ENCODE measurements at regions not wholly inside any gene's neighbourhood (a gene's known extent, or its start where the extent isn't known, plus 50 kb on each side); places are given as distances from the start of the nearest gene placed in this dataset.

DNA sequence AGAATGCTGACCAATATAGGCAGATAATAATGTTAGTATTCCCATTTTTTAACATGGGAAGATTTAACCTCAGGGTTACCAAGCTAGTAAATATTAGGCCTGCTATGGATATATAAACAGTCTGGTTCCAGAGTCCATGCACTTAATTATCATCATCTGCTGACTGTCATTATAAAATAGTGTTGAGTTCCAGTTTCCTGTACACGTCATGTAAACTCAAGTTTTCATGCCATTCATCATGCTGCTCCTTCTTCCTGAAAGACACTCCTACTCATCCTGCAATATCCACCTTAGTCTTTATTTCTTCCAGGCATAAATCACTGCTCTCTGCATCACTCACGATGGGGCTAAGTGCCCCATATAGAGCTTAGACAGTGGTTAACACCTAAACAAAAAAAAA, 420.8 kb upstream of the SPHKAP start:
- H2AFZ ChIP-seq (ENCODE audit: low read depth, low read length, severe bottlenecking): no peak overlapping the region
- H3F3A ChIP-seq (ENCODE audit: insufficient read depth): no peaks in the 10 kb centered on the region
- H4K20me1 ChIP-seq (ENCODE audit: low read depth, low read length): no peaks in the 10 kb centered on the region
- no peak overlapping the region for H3K9ac ChIP-seq (ENCODE audit: low read length)
- no peaks in the 10 kb centered on the region for H3K36me3 ChIP-seq (ENCODE audit: low read length)
- H3K27me3 ChIP-seq (ENCODE audit: low read length): no peaks in the 10 kb centered on the region
- H3K9me3 ChIP-seq (ENCODE audit: insufficient read depth, low read length): no peaks in the 10 kb centered on the region
- no peak overlapping the region for H3K27ac ChIP-seq (ENCODE audit: low read depth, low read length)
- H3K9me2 ChIP-seq (replicated peaks; ENCODE audit: insufficient read depth, low read length): no peaks in the 10 kb centered on the region
- H3K4me3 ChIP-seq (ENCODE audit: insufficient read depth, low read length, poor library complexity, severe bottlenecking): no peak overlapping the region
- no peak for TF ChIP-seq EZH2phosphoT487 (conservative IDR thresholded peaks at IDR 0.05; ENCODE audit: low read length)
- TF ChIP-seq, protein P1, sequence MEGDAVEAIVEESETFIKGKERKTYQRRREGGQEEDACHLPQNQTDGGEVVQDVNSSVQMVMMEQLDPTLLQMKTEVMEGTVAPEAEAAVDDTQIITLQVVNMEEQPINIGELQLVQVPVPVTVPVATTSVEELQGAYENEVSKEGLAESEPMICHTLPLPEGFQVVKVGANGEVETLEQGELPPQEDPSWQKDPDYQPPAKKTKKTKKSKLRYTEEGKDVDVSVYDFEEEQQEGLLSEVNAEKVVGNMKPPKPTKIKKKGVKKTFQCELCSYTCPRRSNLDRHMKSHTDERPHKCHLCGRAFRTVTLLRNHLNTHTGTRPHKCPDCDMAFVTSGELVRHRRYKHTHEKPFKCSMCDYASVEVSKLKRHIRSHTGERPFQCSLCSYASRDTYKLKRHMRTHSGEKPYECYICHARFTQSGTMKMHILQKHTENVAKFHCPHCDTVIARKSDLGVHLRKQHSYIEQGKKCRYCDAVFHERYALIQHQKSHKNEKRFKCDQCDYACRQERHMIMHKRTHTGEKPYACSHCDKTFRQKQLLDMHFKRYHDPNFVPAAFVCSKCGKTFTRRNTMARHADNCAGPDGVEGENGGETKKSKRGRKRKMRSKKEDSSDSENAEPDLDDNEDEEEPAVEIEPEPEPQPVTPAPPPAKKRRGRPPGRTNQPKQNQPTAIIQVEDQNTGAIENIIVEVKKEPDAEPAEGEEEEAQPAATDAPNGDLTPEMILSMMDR (IDR thresholded peaks at IDR 0.05; ENCODE audit: insufficient read depth, low read length, poor library complexity, severe bottlenecking): no peak
- H3K79me2 ChIP-seq (ENCODE audit: insufficient read depth, low read length): no peaks in the 10 kb centered on the region
- H3K4me2 ChIP-seq (ENCODE audit: low read depth, low read length, poor library complexity, severe bottlenecking): no peak overlapping the region

DNA sequence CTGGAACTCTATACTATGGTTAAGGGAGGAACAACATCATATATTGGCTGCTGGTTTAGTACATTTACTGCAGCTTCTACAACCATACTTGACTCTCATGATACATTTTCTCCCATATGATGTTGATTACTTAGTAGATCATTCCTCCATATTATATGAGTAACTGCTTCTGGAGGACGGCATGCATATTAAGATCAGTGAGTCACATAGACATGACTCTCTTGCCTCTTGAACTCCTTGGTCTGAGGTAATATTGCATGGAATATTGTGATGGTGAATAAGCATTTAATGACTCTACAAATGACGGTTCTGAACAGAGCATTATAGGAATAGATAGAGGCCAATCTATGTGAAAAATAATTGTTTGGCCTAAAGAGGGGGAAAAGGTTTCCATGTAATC, 418.8 kb upstream of the SPHKAP start:
- TF ChIP-seq EZH2phosphoT487 (conservative IDR thresholded peaks at IDR 0.05; ENCODE audit: low read length): no peak
- TF ChIP-seq, protein P1 (IDR thresholded peaks at IDR 0.05; ENCODE audit: insufficient read depth, low read length, poor library complexity, severe bottlenecking): no peak
- no peak overlapping the region for H2AFZ ChIP-seq (ENCODE audit: low read depth, low read length, severe bottlenecking)

DNA sequence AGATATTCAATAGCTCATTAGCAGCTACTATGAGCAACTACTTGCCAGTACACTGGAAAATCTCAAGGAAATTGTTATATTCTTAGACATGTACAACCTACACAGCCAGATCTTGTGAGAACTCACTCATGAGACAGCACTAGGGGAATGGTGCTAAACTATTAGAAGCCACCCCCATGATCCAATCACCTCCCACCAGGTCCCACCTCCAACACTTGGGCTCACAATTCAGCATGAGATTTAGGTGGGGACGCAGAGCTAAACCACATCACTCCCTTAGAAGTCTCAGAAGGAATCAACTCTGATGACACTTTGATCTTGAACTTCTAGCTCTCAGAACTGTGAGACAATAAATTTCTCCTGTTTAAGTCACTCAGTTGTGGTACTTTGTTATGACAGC, 418.3 kb upstream of the SPHKAP start:
- H2AFZ ChIP-seq (ENCODE audit: low read depth, low read length, severe bottlenecking): no peak overlapping the region
- H3F3A ChIP-seq (ENCODE audit: insufficient read depth): no peaks in the 10 kb centered on the region
- no peaks in the 10 kb centered on the region for H3K9me3 ChIP-seq (ENCODE audit: insufficient read depth, low read length)
- no peaks in the 10 kb centered on the region for H3K9me2 ChIP-seq (replicated peaks; ENCODE audit: insufficient read depth, low read length)
- no peak overlapping the region for H3K4me3 ChIP-seq (ENCODE audit: insufficient read depth, low read length, poor library complexity, severe bottlenecking)
- no peak overlapping the region for H3K4me2 ChIP-seq (ENCODE audit: low read depth, low read length, poor library complexity, severe bottlenecking)
- H3K27ac ChIP-seq (ENCODE audit: low read depth, low read length): no peak overlapping the region
- H3K9ac ChIP-seq (ENCODE audit: low read length): no peak overlapping the region
- no peak for TF ChIP-seq EZH2phosphoT487 (conservative IDR thresholded peaks at IDR 0.05; ENCODE audit: low read length)
- TF ChIP-seq, protein P1 (IDR thresholded peaks at IDR 0.05; ENCODE audit: insufficient read depth, low read length, poor library complexity, severe bottlenecking): no peak
- no peaks in the 10 kb centered on the region for H3K79me2 ChIP-seq (ENCODE audit: insufficient read depth, low read length)
- H3K27me3 ChIP-seq (ENCODE audit: low read length): no peaks in the 10 kb centered on the region
- H4K20me1 ChIP-seq (ENCODE audit: low read depth, low read length): no peaks in the 10 kb centered on the region
- no peaks in the 10 kb centered on the region for H3K36me3 ChIP-seq (ENCODE audit: low read length)

More for the DNA sequence above, 418.8 kb upstream of the SPHKAP start:
- Histone ChIP-seq H3K9ac (ENCODE audit: low read length) (no peak overlapping the region), H3F3A (ENCODE audit: insufficient read depth) (no peaks in the 10 kb centered on the region), H4K20me1 (ENCODE audit: low read depth, low read length) (no peaks in the 10 kb centered on the region), H3K27me3 (ENCODE audit: low read length) (no peaks in the 10 kb centered on the region), H3K79me2 (ENCODE audit: insufficient read depth, low read length) (no peaks in the 10 kb centered on the region), H3K27ac (ENCODE audit: low read depth, low read length) (no peak overlapping the region), H3K9me3 (ENCODE audit: insufficient read depth, low read length) (no peaks in the 10 kb centered on the region), H3K4me2 (ENCODE audit: low read depth, low read length, poor library complexity, severe bottlenecking) (no peak overlapping the region), H3K36me3 (ENCODE audit: low read length) (no peaks in the 10 kb centered on the region), H3K9me2 (replicated peaks; ENCODE audit: insufficient read depth, low read length) (no peaks in the 10 kb centered on the region), H3K4me3 (ENCODE audit: insufficient read depth, low read length, poor library complexity, severe bottlenecking) (no peak overlapping the region)
